ENCODE measurements at regions not wholly inside any gene's neighbourhood (a gene's known extent, or its start where the extent isn't known, plus 50 kb on each side); places are given as distances from the start of the nearest gene placed in this dataset.

DNA sequence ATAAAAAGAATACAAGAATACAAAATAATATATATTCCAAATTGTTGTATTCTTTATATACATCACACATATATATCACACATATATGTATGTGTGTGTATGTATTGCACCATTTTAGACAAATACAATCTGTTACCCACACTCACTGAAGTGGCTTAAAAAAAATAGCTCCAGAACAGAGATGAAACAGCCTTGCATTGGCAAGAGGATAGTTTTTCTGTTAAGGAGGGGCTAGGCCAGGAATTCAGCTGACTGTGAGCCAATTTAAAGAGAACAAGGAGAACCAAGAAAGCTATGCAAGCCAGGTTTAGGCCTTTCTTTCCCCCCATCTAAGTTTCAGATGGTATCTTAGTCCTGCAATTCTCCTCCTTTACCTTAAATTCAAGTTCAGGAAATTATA lies 257.5 kb downstream of the MZT1 start:
- no peaks in the 10 kb centered on the region for H3K27me3 Mint-ChIP-seq (ENCODE audit: low read depth)
- ATAC-seq (no peak), DNase-seq (no peak)
- H3K4me1 Mint-ChIP-seq (ENCODE audit: low read depth), result no peaks in the 10 kb centered on the region
- H3K36me3 Mint-ChIP-seq (ENCODE audit: insufficient read depth), result no peaks in the 10 kb centered on the region
- H3K4me3 Mint-ChIP-seq, result no peak overlapping the region
- no peaks in the 10 kb centered on the region for H3K9me3 Mint-ChIP-seq

- H3K9me3 Mint-ChIP-seq, result no peaks in the 10 kb centered on the region
- no peaks in the 10 kb centered on the region for H3K27me3 Mint-ChIP-seq (ENCODE audit: low read depth)
- ATAC-seq (no peak), DNase-seq (no peak)
- H3K4me3 Mint-ChIP-seq, result no peak overlapping the region
- H3K4me1 Mint-ChIP-seq (ENCODE audit: low read depth), result no peaks in the 10 kb centered on the region
- H3K36me3 Mint-ChIP-seq (ENCODE audit: insufficient read depth), result no peaks in the 10 kb centered on the region
Measured at GRCh38 chr13:72463561-72463960, 263.9 kb downstream of the MZT1 start.

- Mint-ChIP-seq H3K4me3 (no peak overlapping the region), H3K36me3 (ENCODE audit: insufficient read depth) (no peaks in the 10 kb centered on the region), H3K4me1 (ENCODE audit: low read depth) (no peaks in the 10 kb centered on the region), H3K9me3 (no peaks in the 10 kb centered on the region), H3K27me3 (ENCODE audit: low read depth) (no peaks in the 10 kb centered on the region)
- DNase-seq (no peak), ATAC-seq (no peak)
Measured at GRCh38 chr13:72462726-72463125, 264.7 kb downstream of the MZT1 start.

- H3K4me3 Mint-ChIP-seq, result no peak overlapping the region
- no peaks in the 10 kb centered on the region for H3K9me3 Mint-ChIP-seq
- no peak for ATAC-seq
- no peaks in the 10 kb centered on the region for H3K36me3 Mint-ChIP-seq (ENCODE audit: insufficient read depth)
- DNase-seq, result no peak
- no peaks in the 10 kb centered on the region for H3K4me1 Mint-ChIP-seq (ENCODE audit: low read depth)
- H3K27me3 Mint-ChIP-seq (ENCODE audit: low read depth), result no peaks in the 10 kb centered on the region
Measured at GRCh38 chr13:72462166-72462565, 265.3 kb downstream of the MZT1 start.

GRCh38 chr13:72458701-72459100 lies 268.7 kb downstream of the MZT1 start:
- Mint-ChIP-seq H3K27me3 (ENCODE audit: low read depth) (no peaks in the 10 kb centered on the region), H3K36me3 (ENCODE audit: insufficient read depth) (no peaks in the 10 kb centered on the region), H3K4me1 (ENCODE audit: low read depth) (no peaks in the 10 kb centered on the region), H3K4me3 (no peak overlapping the region), H3K9me3 (no peaks in the 10 kb centered on the region)
- DNase-seq (no peak), ATAC-seq (no peak)

GRCh38 chr13:72457151-72457550 lies 270.3 kb downstream of the MZT1 start:
- Mint-ChIP-seq H3K4me3 (no peak overlapping the region), H3K4me1 (ENCODE audit: low read depth) (no peaks in the 10 kb centered on the region), H3K27me3 (ENCODE audit: low read depth) (no peaks in the 10 kb centered on the region), H3K9me3 (no peaks in the 10 kb centered on the region), H3K36me3 (ENCODE audit: insufficient read depth) (no peaks in the 10 kb centered on the region)
- ATAC-seq (no peak), DNase-seq (no peak)

DNA sequence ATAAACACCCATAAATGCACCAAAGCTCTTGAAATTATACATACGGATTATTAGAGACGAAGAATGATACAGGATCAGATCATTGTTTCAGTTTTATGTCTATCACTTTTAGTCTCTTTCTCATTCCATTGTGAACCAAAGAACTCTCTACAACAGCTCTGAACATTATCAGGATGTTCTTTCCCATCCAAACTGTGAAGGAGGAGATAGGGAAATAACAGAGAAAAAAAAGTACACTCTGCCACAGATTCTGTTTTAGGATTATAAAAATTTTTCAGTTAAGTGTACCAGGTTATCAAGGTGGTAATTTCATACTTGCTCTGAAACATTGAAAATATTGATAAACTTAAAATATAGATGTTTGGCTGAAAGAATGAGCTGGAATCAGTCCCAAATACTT lies 270.9 kb downstream of the MZT1 start:
- Mint-ChIP-seq H3K4me1 (ENCODE audit: low read depth) (no peaks in the 10 kb centered on the region), H3K36me3 (ENCODE audit: insufficient read depth) (no peaks in the 10 kb centered on the region), H3K9me3 (no peaks in the 10 kb centered on the region), H3K27me3 (ENCODE audit: low read depth) (no peaks in the 10 kb centered on the region), H3K4me3 (no peak overlapping the region)
- DNase-seq, result no peak
- ATAC-seq, result no peak

GRCh38 chr13:72453161-72453560 lies 274.3 kb downstream of the MZT1 start:
- no peaks in the 10 kb centered on the region for H3K27me3 Mint-ChIP-seq (ENCODE audit: low read depth)
- H3K4me1 Mint-ChIP-seq (ENCODE audit: low read depth), result no peaks in the 10 kb centered on the region
- no peaks in the 10 kb centered on the region for H3K36me3 Mint-ChIP-seq (ENCODE audit: insufficient read depth)
- H3K4me3 Mint-ChIP-seq, result no peak overlapping the region
- ATAC-seq, result no peak
- peaks cover 8% of the 10 kb centered on the region for H3K9me3 Mint-ChIP-seq
- no peak for DNase-seq

- H3K4me1 Mint-ChIP-seq (ENCODE audit: low read depth), result no peaks in the 10 kb centered on the region
- no peak for ATAC-seq
Measured at GRCh38 chr13:72448082-72448481, 279.3 kb downstream of the MZT1 start.

DNA sequence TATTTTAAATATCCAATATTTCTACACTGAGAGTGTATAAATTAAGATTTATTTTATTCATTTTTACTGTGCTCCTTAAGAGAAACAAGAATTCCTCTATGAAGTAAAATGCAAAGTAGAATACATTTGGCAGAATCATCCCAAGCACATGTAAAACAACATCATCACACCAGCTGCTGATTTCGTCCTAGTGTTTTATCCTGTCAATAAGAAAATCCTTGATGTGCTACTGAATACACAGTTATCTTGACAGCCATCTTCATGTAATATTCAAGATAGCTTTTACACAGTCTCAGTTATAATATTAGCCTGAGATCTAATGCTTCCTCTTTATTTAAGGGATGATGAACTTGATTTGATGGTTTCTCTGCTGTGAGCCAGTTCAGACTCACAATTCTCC lies 282.4 kb downstream of the MZT1 start:
- DNase-seq (no peak), ATAC-seq (no peak)
- Mint-ChIP-seq H3K27me3 (ENCODE audit: low read depth) (no peaks in the 10 kb centered on the region), H3K4me3 (no peak overlapping the region), H3K36me3 (ENCODE audit: insufficient read depth) (no peaks in the 10 kb centered on the region), H3K4me1 (ENCODE audit: low read depth) (no peaks in the 10 kb centered on the region), H3K9me3 (peaks cover 17% of the 10 kb centered on the region)

More at GRCh38 chr13:72448082-72448481, 279.3 kb downstream of the MZT1 start:
- H3K27me3 Mint-ChIP-seq (ENCODE audit: low read depth), result no peaks in the 10 kb centered on the region
- DNase-seq, result no peak
- H3K36me3 Mint-ChIP-seq (ENCODE audit: insufficient read depth), result no peaks in the 10 kb centered on the region
- H3K9me3 Mint-ChIP-seq, result peaks cover 16% of the 10 kb centered on the region
- H3K4me3 Mint-ChIP-seq, result no peak overlapping the region

DNA sequence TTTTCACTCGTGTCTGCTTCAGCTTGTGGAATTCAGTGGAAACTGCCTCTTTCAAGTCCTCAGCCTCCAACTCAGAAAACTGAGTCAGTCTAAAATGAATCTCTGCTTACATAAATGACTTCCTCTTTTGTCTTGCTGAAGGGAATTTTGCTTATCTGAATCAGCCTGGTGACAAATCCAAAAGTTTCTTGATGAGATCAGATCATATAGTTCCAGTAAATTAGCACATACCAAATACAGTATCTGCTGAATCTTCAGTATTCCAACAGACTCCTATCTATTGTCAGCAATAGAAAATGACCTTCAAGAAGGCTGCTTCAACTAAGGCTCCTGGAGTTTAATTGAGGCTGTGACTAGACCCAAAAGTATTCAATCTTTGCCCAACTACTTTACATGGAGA lies 290.0 kb downstream of the MZT1 start:
- Mint-ChIP-seq H3K36me3 (ENCODE audit: insufficient read depth) (no peaks in the 10 kb centered on the region), H3K27me3 (ENCODE audit: low read depth) (no peaks in the 10 kb centered on the region), H3K9me3 (peaks cover 5% of the 10 kb centered on the region), H3K4me3 (no peak overlapping the region), H3K4me1 (ENCODE audit: low read depth) (no peaks in the 10 kb centered on the region)
- no peak for DNase-seq
- ATAC-seq, result no peak

GRCh38 chr13:72435251-72435650 lies 292.2 kb downstream of the MZT1 start:
- Mint-ChIP-seq H3K4me3 (no peak overlapping the region), H3K4me1 (ENCODE audit: low read depth) (no peaks in the 10 kb centered on the region), H3K36me3 (ENCODE audit: insufficient read depth) (no peaks in the 10 kb centered on the region), H3K9me3 (no peaks in the 10 kb centered on the region), H3K27me3 (ENCODE audit: low read depth) (no peaks in the 10 kb centered on the region)
- no peak for DNase-seq
- no peak for ATAC-seq

DNA sequence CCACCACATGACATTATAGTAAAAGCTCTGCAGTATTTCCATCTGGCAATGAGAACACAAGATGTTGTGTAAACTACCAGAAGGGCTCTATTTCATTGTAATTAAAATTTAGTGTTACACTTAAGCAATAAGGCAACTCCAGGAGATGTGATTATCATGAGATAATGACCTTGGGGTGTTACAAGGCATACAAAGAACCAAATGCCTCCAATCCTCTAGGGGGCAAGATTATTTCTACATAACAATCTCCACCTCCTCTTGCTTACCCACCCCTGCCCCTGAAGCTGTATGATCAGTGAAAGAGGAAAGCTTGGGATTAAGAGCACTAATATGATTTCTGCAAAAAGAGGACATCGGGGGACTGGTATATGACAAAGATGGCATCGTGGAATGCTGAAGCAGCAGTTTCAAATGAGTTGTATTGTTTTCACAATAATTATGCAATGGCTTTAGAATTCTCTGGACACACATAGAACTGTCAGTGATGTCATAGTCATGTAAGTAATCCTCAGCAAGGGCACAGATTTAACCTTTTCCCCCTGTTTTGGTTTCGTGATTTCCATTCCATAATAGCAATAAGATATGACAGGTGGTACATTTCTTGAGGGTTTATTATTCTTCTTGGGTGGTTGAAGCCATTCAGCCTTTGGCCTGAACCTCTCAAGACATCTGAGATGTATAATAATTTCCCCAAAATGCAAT lies 295.3 kb downstream of the MZT1 start:
- ATAC-seq (no peak), DNase-seq (no peak)
- no peaks in the 10 kb centered on the region for H3K36me3 Mint-ChIP-seq (ENCODE audit: insufficient read depth)
- no peaks in the 10 kb centered on the region for H3K9me3 Mint-ChIP-seq
- H3K4me3 Mint-ChIP-seq, result no peak overlapping the region
- no peaks in the 10 kb centered on the region for H3K27me3 Mint-ChIP-seq (ENCODE audit: low read depth)
- H3K4me1 Mint-ChIP-seq (ENCODE audit: low read depth), result no peaks in the 10 kb centered on the region

DNA sequence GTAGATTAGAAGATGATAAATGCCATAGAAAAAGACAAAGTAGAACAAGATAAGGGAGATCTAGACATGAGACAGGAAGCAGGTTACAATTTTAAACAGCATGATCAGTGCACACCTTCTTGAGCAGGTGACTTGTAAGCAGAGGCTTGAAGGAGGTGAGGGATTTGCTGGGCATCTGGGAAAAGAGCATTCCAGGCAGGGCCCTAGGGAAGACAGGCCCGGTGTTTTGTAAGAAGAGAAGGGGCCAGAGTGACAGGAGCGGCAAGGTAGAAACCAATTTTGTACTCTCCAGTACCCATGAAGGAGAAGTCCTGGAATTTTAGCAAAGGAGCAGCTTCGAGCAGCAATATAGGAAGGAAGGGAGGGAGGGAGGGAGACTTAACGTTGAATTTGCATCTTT lies 296.5 kb downstream of the MZT1 start:
- Mint-ChIP-seq H3K9me3 (no peaks in the 10 kb centered on the region), H3K36me3 (ENCODE audit: insufficient read depth) (no peaks in the 10 kb centered on the region), H3K4me3 (no peak overlapping the region), H3K27me3 (ENCODE audit: low read depth) (no peaks in the 10 kb centered on the region), H3K4me1 (ENCODE audit: low read depth) (no peaks in the 10 kb centered on the region)
- no peak for ATAC-seq
- no peak for DNase-seq

- DNase-seq, result no peak
- no peaks in the 10 kb centered on the region for H3K9me3 Mint-ChIP-seq
- H3K36me3 Mint-ChIP-seq (ENCODE audit: insufficient read depth), result no peaks in the 10 kb centered on the region
- H3K4me1 Mint-ChIP-seq (ENCODE audit: low read depth), result no peaks in the 10 kb centered on the region
- H3K27me3 Mint-ChIP-seq (ENCODE audit: low read depth), result no peaks in the 10 kb centered on the region
- H3K4me3 Mint-ChIP-seq, result no peak overlapping the region
- ATAC-seq, result no peak
Measured at GRCh38 chr13:72427757-72428528, 299.5 kb downstream of the MZT1 start.

Data from activated T-cell treated with anti-CD3 and anti-CD28 coated beads, Interleukin-2, amount 50 U/mL, for 4 hours (primary cell).